Thoracic aorta (tissue), 2 donors: ENCODE measurements at regions not wholly inside any gene's neighbourhood (a gene's known extent, or its start where the extent isn't known, plus 50 kb on each side); places are given as distances from the start of the nearest gene placed in this dataset.

Experiments used
- ATAC-seq: fragments of 150-250 bp; one replicate; pipeline ENCODE4 v1.8.0; 2017; ENCODE audit warnings: low read depth; ENCODE audit not compliant: insufficient number of reproducible peaks, low FRiP score
- DNase-seq: peaks from one replicate; pipeline ENCODE4 v3.0.0-alpha.2; 2020; ENCODE audit warnings: low spot score
- H3K27ac ChIP-seq, 2 donors: fragments of 200-600 bp; sonication (generic); 1 replicate in 1 of 2; 2 replicates in 1 of 2; pipeline ENCODE4 v1.5.1; 2016; ENCODE audit warnings: mild to moderate bottlenecking in 2 of 2, moderate library complexity in 2 of 2
- H3K27me3 ChIP-seq: fragments of 200-600 bp; sonication (generic); replicated peaks from 2 replicates; pipeline ENCODE4 v1.6.0; 2016; ENCODE audit warnings: mild to moderate bottlenecking; ENCODE audit not compliant: insufficient read depth
- H3K36me3 ChIP-seq: fragments of 200-600 bp; sonication (generic); one replicate; pipeline ENCODE4 v1.5.1; 2016
- H3K4me1 ChIP-seq, 2 donors: fragments of 200-600 bp; sonication (generic); 1 replicate in 1 of 2; 2 replicates in 1 of 2; pipeline versions ENCODE4 v1.5.1 to v1.6.0; 2016; ENCODE audit warnings: low read depth in 2 of 2, mild to moderate bottlenecking in 1 of 2; ENCODE audit not compliant: control insufficient read depth in 1 of 2
- H3K4me3 ChIP-seq: fragments of 200-600 bp; sonication (generic); 2 replicates; pipeline ENCODE4 v1.5.1; 2016; ENCODE audit warnings: mild to moderate bottlenecking
- H3K9me3 ChIP-seq: fragments of 200-600 bp; sonication (generic); 2 replicates; pipeline ENCODE4 v1.5.1; 2016
- CTCF ChIP-seq: fragments of 200-600 bp; sonication (generic); IDR thresholded peaks from one replicate; pipeline ENCODE4 v1.5.1; 2019; ENCODE audit warnings: antibody characterized with exemption

GRCh38 chr1:60427701-60428100, 354.1 kb upstream of the C1orf87 start:
- H3K27me3 ChIP-seq = no peaks in the 10 kb centered on the region
- no peak for ATAC-seq
- H3K9me3 ChIP-seq = no peaks in the 10 kb centered on the region
- no peak overlapping the region for H3K27ac ChIP-seq
- no peak overlapping the region for H3K4me3 ChIP-seq
- no peaks in the 10 kb centered on the region for H3K36me3 ChIP-seq
- no peak for DNase-seq
- peaks cover 13 to 27% of the 10 kb centered on the region in 2 donors for H3K4me1 ChIP-seq
- no peak for TF ChIP-seq CTCF

- Histone ChIP-seq H3K4me1 (peaks cover 14 to 29% of the 10 kb centered on the region in 2 donors), H3K27me3 (no peaks in the 10 kb centered on the region), H3K4me3 (no peak overlapping the region), H3K36me3 (no peaks in the 10 kb centered on the region), H3K9me3 (no peaks in the 10 kb centered on the region), H3K27ac (no peak overlapping the region)
- no peak for ATAC-seq
- DNase-seq = no peak
- TF ChIP-seq CTCF = no peak
Observed at GRCh38 chr1:60427194-60427593, 353.6 kb upstream of the C1orf87 start.

GRCh38 chr1:60425528-60425927, 352.0 kb upstream of the C1orf87 start:
- no peaks in the 10 kb centered on the region for H3K9me3 ChIP-seq
- H3K36me3 ChIP-seq = no peaks in the 10 kb centered on the region
- DNase-seq (no peak), ATAC-seq (no peak)
- peaks cover 14 to 29% of the 10 kb centered on the region in 2 donors for H3K4me1 ChIP-seq
- H3K27me3 ChIP-seq = no peaks in the 10 kb centered on the region
- no peak overlapping the region for H3K4me3 ChIP-seq
- TF ChIP-seq CTCF = peak; percentile 11
- no peak overlapping the region for H3K27ac ChIP-seq

- Histone ChIP-seq H3K4me1 (peaks cover 14 to 28% of the 10 kb centered on the region in 2 donors), H3K36me3 (no peaks in the 10 kb centered on the region), H3K4me3 (no peak overlapping the region), H3K27me3 (no peaks in the 10 kb centered on the region), H3K9me3 (no peaks in the 10 kb centered on the region), H3K27ac (peak overlapping the region; percentile 5 to 29)
- ATAC-seq (no peak), DNase-seq (no peak)
- no peak for TF ChIP-seq CTCF
Observed at GRCh38 chr1:60423146-60423780, 349.7 kb upstream of the C1orf87 start.

GRCh38 chr1:60421965-60422364, 348.4 kb upstream of the C1orf87 start:
- no peaks in the 10 kb centered on the region for H3K27me3 ChIP-seq
- TF ChIP-seq CTCF = no peak
- no peak overlapping the region for H3K4me3 ChIP-seq
- H3K4me1 ChIP-seq = peaks cover 9 to 19% of the 10 kb centered on the region in 2 donors
- no peak overlapping the region for H3K27ac ChIP-seq
- no peaks in the 10 kb centered on the region for H3K9me3 ChIP-seq
- no peak for ATAC-seq
- H3K36me3 ChIP-seq = no peaks in the 10 kb centered on the region
- no peak for DNase-seq
